HG03097 (cell line): ENCODE measurements at regions not wholly inside any gene's neighbourhood (a gene's known extent, or its start where the extent isn't known, plus 50 kb on each side); places are given as distances from the start of the nearest gene placed in this dataset.

Experiments used
- ATAC-seq: cut with Tn5 transposase; IDR thresholded peaks from one replicate; pipeline ENCODE4 v1.9.1; 2021; ENCODE audit not compliant: unreplicated experiment, low FRiP score

GRCh38 chr5:30626557-30626956 lies 566.9 kb upstream of the CDH6 start:
- no peak for ATAC-seq

DNA sequence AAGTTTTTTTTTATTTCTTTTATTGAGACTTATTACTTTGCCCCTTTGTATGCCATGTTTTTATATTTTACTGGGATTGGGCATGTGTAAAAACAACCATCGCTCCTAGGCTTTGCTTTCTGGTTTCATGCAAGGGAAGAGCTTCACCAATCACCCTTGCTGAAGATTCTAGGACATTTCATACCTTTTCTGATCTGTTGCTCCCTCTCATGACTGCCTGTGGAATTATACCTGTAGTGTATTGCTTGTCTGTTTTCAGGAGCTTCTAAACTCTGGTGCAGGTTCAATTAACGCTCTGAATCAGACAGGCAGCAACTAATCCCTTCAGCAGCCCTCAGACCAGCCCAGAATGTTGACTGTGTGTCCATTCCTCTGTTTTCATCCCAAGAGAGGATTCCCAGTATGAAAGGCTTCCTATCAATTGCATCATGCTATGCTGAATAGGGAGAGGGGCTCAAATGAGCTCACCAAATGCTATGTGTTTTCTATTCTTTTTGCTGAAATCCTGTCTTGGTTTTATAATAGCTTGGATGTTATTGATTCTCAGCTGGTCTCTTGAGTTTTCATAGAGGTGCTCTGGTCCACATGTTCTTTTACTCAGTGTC lies 572.9 kb upstream of the CDH6 start:
- ATAC-seq, result no peak

DNA sequence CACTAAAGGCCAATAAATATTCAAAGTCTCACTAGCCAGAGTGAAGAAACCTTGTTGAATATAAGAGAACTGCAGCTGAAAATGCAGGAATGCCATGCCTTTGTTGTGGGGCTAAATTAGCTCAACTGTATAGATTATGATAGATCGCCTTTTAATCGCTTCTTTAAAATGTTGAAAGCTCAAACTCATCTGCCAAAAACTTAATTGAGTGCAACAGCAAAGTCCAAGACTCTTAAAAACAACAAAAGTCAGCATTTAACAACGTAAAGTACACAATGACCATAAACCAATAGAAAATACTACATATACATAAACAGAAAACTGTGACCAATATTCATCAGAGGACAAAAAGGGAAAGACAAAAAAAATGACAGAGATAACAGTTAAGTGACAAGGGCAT lies 585.0 kb upstream of the CDH6 start:
- no peak for ATAC-seq

DNA sequence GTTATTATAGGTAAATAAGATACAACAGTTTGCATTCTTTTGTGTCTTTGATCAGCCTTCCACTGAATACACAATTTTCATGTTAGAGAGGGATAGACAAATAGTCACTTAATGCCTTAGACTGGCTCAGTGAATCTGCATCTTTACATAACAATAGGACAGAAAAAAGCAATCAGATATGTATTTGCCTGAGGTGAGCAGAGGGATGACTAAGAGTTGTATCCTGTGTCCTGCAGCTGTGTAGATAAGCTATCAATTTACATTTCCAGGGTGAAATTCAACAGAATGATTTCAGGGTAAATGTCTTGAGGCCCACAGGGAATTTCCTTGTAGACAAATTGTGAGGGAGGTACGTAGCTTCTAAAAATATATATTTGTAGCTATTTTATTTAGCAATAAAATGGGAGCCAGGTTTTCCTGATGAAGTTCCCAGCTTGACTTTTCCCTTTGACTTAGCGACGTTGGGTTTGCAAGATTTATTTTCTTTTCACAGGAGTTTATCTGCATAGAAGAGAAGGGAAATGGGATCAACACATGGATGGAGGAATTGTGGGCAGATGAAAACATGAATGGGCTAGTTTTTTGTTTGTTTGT lies 586.1 kb upstream of the CDH6 start:
- ATAC-seq, result no peak

DNA sequence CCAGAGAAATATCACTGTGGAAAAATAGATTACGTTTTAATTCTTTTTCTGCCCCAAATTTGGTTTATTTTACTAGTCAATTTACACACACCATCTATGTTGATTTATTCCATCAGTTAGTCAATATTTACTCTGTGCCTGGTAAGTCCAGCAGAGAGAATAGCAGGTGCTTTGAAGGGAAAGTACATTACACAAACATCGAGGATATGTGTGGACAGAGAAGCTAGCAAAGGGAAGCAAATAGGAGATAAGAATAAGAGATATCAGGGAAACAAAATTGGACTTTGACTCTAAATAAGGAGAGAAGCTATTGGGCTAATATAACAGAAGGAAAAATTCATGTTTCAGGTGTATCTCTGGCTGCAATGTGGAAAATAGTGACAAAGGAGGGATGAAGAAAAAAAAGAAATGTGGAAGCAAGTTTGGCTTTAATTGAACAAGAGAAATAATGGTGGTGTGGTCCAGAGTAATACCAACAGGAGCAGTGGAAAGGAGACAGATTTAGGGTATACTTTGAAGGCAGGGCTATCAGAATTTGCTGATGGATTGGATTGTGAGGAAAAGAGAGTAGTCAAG lies 587.7 kb upstream of the CDH6 start:
- ATAC-seq, result no peak

DNA sequence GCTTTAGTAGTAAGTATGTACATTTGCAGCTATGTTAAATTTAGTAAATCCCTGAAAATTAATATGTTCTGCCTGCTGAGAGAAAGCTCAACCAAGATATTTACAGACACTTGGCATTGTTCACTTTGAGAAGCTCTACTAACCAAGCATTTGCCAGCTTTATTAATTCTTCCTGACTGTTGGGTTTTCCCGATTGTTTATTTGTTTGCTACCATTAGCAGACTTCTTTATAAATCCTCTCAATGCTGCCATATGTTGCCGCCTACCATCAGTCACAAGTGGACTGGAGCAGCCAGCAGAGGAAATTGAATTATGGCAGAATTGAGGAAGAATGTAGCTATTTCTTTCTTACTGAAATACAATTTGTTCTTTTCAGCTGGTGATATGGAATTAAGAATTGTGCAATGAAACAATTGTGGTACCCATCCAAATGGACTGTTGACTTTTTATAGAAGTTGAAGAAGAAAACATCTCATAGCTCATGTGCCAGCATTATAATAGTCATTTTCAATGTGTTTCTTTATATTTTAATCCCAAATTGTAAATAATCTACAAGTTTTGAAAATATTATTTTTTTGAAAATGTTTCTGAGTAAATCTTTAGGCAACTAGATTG lies 588.7 kb upstream of the CDH6 start:
- no peak for ATAC-seq

GRCh38 chr5:30600892-30601291 lies 592.6 kb upstream of the CDH6 start:
- ATAC-seq, result no peak

DNA sequence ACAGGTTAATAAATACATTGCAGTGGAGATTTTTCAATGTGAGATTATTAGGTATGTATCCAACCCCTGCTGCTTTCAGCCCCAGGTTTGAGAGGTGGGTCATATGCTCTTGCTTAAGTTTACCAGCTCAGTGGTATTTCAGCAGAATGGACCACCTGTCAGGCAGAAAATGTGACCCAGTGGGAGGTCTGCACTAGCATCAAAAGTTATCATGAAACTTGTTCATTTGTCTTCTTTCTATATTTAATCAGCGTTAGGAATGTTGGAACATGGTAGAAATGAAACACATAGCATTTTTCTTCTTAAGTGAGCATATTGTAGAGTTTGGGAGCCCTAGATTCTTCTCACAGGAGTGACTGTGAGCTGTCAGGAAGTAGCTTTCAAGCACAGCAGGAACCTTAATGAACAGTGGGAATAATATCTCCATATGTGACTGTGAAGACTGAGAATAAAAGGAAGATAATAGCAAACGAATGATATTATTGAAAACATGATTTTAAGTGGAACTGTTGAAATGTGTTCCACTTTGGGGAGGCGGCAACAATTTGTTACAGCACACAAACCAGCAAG lies 596.9 kb upstream of the CDH6 start:
- no peak for ATAC-seq

DNA sequence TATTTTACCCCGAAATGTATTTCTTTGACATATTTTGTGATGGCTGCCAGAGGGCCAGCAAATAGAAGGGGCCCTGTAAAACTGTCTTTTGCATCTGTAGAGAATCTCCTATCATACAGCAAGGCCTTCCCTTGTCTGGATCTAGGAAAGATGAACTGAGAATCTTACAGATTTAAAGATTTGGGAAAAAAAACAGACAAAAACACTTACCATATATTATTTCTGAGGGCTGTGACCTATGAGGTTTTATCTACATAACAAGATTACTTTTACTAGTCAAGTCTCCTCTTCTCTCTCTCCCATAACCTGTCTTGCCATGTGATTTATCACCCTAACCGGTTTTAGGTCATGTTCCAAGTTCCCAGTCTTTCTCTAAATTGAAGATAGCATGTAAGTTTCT lies 599.2 kb upstream of the CDH6 start:
- no peak for ATAC-seq

DNA sequence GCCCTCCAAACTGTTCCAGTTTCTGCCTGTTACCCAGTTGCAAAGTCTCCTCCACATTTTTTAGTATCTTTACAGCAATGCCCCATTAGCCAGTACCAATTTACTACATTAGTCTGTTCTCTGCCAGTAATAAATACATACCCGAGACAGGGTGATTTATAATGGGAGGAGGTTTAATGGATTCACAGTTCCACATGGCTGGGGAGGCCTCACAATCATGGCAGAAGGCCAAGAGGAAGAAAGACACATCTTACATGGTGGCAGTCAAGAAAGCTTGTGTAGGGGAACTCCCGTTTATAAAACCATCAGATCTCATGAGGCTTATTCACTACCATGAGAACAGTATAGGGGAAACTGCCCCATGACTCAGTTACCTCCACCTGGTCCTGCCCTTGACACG lies 600.7 kb upstream of the CDH6 start:
- no peak for ATAC-seq

GRCh38 chr5:30581198-30581935 lies 612.1 kb upstream of the CDH6 start:
- ATAC-seq, result no peak

DNA sequence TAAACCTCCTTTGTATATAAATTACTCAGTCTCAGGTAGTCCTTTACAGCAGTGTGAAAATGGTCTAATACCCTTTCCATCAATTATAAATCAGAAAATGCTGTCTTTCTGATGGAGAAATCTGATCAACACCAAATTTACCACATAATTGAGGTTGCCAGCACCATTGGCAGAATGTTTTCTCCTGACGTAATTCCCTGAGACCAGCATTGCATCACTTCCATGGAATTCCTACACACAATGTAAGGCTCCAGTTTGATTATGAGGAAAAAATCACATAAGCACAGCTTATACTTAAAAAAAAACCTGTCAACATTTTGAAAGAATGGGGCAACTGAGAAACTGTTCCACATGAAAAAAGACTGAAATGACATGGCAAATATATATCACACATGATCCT lies 618.7 kb upstream of the CDH6 start:
- ATAC-seq, result no peak

DNA sequence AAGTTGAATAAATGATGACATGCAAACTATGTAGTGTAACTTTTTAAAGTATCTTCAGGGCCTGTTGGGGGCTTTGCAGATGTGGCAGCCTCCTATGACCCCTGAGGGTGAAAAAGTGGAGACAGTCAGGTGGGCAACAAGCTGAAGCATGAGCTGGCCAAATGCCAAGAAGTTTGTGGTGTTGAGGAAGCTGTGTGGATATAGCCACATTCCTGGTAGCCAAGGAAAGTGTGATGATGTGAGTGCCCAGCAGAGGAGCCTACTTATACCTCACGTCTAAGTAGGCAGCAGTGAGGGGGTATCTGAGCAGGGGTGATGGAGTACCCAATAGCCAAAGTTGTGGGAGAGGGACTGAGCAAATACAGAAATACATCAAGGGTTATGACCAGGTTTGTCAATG lies 621.2 kb upstream of the CDH6 start:
- ATAC-seq, result no peak

DNA sequence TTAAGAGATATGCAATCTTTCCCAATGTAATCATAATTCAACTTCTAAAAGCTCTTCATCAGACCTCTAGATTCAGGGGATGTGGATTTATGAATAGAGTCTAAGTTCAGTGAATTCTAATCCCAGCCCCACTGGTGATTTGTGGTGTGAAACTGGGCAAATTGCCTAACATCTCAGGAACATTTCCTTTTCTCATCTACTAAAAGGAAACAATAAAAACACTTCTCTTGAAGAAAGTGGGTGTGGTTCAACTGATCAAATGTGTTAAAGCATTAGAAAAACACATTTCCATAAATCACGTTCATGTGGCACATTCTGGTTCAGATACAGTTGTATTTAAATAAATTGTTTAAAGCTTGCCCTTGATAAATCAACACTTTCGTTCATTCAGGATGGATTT lies 631.7 kb upstream of the CDH6 start:
- ATAC-seq, result no peak

GRCh38 chr5:30551618-30552017 lies 641.9 kb upstream of the CDH6 start:
- no peak for ATAC-seq

DNA sequence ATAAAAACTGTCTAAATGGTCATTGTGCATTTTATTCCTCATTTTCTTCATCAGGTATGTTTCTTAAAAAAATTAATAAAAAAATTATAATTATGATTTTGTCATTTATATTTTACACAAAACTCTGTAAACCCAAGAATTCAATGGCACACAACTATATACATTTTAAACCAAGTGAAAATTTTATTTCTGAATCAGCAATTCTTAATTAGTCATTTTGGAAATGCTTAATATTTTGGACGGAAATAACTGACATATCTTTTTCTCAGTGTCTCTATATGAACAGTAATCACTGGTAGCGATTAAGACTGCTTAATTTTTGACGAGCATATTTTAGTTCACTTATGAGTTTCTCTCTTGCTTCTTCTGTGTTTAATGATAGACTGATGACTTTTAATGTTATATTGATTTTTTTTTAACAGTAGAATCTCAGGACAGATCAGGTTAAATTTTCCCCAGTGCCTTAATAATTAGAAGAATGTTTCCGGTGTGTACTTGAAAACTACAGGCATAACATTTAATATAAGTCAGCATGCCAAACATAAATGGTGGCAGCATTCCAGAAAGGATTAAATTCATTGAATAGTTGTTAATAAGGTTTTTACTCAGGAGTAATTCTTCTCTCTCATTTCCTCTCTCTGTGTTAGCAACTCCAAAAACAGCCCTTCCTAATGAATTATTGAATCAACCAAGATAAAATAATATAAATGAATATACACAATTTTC lies 644.7 kb upstream of the CDH6 start:
- ATAC-seq, result no peak

DNA sequence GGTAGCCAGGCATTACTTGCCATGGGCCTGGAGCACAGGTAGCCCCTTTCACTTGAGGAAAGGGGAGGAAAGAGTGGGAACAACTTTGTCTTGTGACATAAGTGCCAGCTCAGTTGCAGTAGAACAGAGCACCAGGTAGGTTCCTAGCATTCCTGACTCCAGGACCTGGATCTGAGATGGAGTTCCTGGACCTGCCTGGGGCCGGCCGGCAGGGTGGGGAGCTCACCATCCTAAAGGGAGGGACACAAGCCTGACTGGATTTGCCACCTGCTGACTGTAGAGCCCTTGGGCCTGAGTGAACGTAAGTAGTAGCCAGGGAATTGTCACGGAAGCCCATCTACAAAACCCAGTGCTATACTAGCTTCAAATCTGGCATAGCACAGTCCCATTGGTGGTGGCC lies 653.3 kb upstream of the CDH6 start:
- ATAC-seq, result no peak

DNA sequence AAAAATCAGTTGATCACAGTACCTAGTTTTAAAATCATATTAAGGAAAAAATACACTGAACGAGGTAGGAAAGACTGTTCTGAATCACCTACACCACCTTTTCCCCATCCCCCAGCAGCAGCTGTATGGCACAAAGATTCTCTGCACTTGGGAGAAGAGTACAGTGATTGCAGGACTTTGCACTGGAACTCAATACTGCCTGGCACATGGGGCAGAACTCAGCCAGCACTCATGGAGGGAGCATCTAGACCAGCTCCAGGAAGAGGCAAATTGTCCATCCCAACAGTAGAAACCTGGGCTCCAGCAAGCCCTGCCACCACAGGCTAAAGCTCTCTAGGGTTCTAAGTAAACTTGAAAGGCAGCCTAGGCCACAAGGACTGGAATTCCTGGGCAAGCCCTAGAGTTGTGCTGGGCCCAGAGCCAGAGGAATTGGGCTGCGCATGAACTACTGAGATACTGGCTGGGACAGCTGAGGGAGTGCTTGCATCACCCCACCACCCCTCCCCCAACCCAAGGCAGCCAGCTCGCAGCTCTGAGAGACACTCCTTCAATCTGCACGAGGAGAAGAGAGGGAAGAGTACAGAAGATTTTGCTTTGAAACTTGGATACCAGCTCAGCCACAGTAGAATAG lies 654.4 kb upstream of the CDH6 start:
- ATAC-seq, result no peak

DNA sequence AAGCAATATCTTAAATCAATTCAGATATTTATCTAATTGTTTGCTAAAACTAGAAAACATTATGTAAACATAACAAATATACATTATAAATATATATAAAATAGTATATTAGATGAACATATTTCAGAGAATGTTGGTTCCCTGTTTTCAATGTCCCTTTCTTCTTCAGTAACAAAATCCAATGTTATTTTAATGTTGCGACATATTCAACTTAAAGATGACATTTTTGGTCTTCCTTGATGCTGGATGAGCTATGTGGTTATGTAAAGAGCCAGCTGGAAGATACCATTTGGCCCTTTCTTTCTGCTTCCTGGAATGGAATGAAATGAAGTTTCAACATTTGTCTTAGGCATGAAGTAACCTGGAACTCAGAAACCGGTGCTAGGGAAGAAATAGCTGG lies 668.1 kb upstream of the CDH6 start:
- no peak for ATAC-seq

DNA sequence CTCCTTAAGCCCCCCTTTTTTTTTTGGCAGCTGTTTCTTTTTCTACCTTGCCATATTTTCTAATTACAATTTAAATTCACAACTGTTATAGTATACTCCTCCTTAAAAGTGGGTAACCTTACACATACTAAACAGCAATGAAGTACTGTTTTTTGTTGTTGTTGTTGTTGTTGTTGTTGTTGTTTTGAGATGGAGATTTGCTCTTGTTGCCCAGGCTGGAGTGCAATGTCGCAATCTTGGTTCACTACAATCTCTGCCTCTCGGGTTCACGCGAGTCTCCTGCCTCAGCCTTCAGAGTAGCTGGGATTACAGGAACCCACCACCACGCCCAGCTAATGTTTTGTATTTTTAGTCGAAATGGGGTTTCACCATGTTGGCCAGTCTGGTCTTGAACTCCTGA lies 669.1 kb upstream of the CDH6 start:
- ATAC-seq, result no peak
